RWPE2 (cell line): ENCODE measurements at regions not wholly inside any gene's neighbourhood (a gene's known extent, or its start where the extent isn't known, plus 50 kb on each side); places are given as distances from the start of the nearest gene placed in this dataset.

Experiments
- ATAC-seq: fragments of 200-7000 bp; cut with Tn5 transposase; 3 replicates; pipeline ENCODE4 v1.9.1; 2021; ENCODE audit warnings: low read depth
- DNase-seq: peaks from one replicate; pipeline ENCODE4 v3.0.0-alpha.2; 2020; ENCODE audit warnings: low spot score
- H3K27ac ChIP-seq: fragments of 450-650 bp; 2 replicates; pipeline ENCODE4 v1.5.1; 2017; ENCODE audit warnings: mild to moderate bottlenecking; ENCODE audit not compliant: poor library complexity, severe bottlenecking
- H3K27me3 ChIP-seq: fragments of 250-450 bp; sonication (Bioruptor Pico); 2 replicates; pipeline ENCODE4 v1.5.1; 2021; ENCODE audit warnings: mild to moderate bottlenecking, moderate library complexity; ENCODE audit not compliant: insufficient read depth, poor library complexity, severe bottlenecking
- H3K36me3 ChIP-seq: fragments of 250-450 bp; sonication (Bioruptor Pico); 2 replicates; pipeline ENCODE4 v1.5.1; 2020; ENCODE audit warnings: low read depth, mild to moderate bottlenecking, moderate library complexity
- H3K4me1 ChIP-seq: fragments of 250-450 bp; sonication (Bioruptor Pico); 2 replicates; pipeline ENCODE4 v1.5.1; 2021; ENCODE audit warnings: mild to moderate bottlenecking, moderate library complexity; ENCODE audit not compliant: insufficient read depth, poor library complexity, severe bottlenecking
- H3K4me3 ChIP-seq: fragments of 250-450 bp; sonication (Bioruptor Pico); 2 replicates; pipeline ENCODE4 v1.5.1; 2021; ENCODE audit warnings: mild to moderate bottlenecking, moderate library complexity; ENCODE audit not compliant: severe bottlenecking
- H3K9me3 ChIP-seq: fragments of 250-450 bp; sonication (Bioruptor Pico); 2 replicates; pipeline ENCODE4 v1.5.1; 2021; ENCODE audit warnings: mild to moderate bottlenecking, moderate library complexity; ENCODE audit not compliant: severe bottlenecking
- TF ChIP-seq, protein P1 (sequence below): fragments of 450-650 bp; IDR thresholded peaks from one replicate; pipeline ENCODE4 v1.5.1; 2017; ENCODE audit warnings: mild to moderate bottlenecking, moderate library complexity; ENCODE audit not compliant: poor library complexity, severe bottlenecking

DNA sequence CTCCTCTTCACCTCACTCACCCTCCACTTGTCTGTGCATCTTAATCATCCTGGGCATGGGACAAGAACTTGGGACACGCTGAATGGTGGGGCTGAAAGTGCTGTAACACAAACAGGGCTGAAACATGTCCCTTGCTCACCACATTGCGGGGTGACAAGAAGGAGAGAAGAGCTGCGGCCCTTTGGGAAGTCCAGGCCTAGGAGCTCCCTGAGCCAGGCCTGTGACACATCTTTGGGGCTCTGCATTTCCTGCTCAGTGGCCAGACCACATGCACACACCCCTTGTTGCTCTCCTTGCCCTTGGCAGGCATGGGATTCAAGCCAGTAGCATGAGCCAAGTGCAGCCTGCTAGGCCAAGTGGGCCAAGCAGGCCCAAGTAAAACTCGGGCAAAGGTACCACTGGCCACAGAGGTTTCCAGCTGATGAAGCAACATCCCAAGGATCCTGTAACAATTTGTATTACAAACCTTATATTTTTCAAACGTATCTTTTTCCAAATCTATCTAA lies 1384.3 kb upstream of the PCDH20 start:
- DNase-seq: no peak
- TF ChIP-seq, protein P1, sequence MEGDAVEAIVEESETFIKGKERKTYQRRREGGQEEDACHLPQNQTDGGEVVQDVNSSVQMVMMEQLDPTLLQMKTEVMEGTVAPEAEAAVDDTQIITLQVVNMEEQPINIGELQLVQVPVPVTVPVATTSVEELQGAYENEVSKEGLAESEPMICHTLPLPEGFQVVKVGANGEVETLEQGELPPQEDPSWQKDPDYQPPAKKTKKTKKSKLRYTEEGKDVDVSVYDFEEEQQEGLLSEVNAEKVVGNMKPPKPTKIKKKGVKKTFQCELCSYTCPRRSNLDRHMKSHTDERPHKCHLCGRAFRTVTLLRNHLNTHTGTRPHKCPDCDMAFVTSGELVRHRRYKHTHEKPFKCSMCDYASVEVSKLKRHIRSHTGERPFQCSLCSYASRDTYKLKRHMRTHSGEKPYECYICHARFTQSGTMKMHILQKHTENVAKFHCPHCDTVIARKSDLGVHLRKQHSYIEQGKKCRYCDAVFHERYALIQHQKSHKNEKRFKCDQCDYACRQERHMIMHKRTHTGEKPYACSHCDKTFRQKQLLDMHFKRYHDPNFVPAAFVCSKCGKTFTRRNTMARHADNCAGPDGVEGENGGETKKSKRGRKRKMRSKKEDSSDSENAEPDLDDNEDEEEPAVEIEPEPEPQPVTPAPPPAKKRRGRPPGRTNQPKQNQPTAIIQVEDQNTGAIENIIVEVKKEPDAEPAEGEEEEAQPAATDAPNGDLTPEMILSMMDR: no peak
- no peaks in the 10 kb centered on the region for H3K9me3 ChIP-seq
- no peak overlapping the region for H3K4me3 ChIP-seq
- H3K36me3 ChIP-seq: no peaks in the 10 kb centered on the region
- no peaks in the 10 kb centered on the region for H3K27me3 ChIP-seq
- no peak overlapping the region for H3K27ac ChIP-seq
- ATAC-seq: no peak
- H3K4me1 ChIP-seq: no peaks in the 10 kb centered on the region

DNA sequence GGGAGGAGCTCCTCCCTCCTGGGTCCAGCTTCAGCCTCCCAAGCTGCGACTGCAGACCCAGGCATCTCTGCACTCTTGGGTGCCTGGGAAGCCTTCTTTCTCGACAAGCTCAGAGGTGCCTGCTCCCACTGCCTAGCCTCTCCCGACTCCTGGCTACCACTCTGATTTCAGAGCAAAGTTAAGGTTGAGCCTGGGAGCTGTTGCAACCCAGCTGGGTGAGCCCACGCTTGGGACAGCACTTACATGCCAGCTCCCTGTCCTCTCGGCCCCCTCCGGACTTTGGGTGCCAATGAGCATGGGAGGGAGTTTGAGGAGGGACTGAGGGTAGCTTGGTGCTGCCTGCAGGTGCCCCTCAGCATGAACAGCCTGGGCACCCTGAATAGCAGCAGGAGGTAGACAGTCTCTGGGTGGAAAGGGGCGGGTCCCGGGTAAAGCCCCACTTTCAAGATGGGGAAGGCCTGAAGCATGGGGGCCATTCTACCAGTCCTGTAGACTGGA lies 1383.4 kb upstream of the PCDH20 start:
- DNase-seq (no peak), ATAC-seq (no peak)
- Histone ChIP-seq H3K9me3 (no peaks in the 10 kb centered on the region), H3K27ac (no peak overlapping the region), H3K4me1 (no peaks in the 10 kb centered on the region), H3K36me3 (no peaks in the 10 kb centered on the region), H3K27me3 (no peaks in the 10 kb centered on the region), H3K4me3 (no peak overlapping the region)
- TF ChIP-seq, protein P1: no peak

DNA sequence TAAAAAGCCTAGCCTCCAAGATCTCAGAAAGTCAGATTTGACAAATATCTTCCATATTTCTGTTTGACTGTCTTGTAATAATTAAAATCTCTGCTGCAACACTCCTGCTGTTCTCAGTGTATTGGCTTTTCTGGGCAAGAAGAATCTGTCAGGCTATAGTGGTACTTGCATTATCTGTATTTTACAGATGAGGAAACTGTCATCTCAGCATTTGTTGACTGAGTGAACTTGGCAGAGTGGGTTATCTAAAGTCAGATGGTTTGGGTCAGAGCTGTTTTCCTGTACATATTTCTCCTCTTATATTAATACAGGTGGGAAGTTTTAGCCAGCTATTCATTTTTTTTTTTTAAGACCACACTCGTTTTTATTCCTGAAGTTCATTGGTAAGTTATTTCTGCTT lies 1378.2 kb upstream of the PCDH20 start:
- no peak for DNase-seq
- no peaks in the 10 kb centered on the region for H3K9me3 ChIP-seq
- no peak overlapping the region for H3K4me3 ChIP-seq
- H3K4me1 ChIP-seq: no peaks in the 10 kb centered on the region
- no peaks in the 10 kb centered on the region for H3K36me3 ChIP-seq
- H3K27ac ChIP-seq: no peak overlapping the region
- ATAC-seq: no peak
- TF ChIP-seq, protein P1: no peak
- H3K27me3 ChIP-seq: no peaks in the 10 kb centered on the region

DNA sequence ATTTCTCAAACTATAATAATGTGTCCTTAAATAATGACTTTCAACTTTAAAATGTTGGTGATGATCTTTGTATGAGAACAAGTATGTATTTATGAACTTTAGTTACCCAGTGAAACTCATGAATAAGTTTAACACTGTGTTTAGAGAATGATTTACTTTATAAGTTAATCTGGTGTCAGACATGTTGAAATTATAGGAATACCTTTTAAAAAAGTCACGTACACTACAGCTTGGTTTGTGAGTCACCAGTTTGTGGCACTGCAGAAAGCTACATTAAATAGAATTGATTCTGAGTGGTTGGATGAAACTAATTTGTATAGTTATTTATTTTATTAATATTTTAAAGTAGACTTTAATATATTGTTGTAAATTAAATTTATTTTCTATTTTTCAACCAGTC lies 1366.2 kb upstream of the PCDH20 start:
- Histone ChIP-seq H3K9me3 (no peaks in the 10 kb centered on the region), H3K36me3 (no peaks in the 10 kb centered on the region)

DNA sequence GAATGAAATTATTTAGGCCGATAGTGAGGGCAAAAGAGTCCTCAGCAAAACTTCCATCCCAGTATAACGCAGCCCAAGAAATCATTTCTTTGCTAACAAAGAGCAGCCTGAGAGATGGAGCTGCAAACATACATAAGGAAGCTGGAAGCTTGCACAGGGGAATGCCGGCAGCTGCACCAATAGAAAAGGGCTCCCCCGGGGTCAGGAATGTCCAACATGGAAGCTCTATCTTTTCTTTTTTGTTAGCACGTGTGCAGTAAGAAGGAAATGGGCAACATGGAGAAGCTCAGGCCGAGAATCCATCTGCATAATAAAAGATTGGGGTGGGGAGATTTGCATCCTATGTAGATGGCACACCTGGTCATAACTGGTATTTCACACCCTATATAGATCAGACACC lies 1363.5 kb upstream of the PCDH20 start:
- DNase-seq: no peak
- TF ChIP-seq, protein P1: no peak
- no peaks in the 10 kb centered on the region for H3K9me3 ChIP-seq

More for the DNA sequence above, 1366.2 kb upstream of the PCDH20 start:
- Histone ChIP-seq H3K27ac (no peak overlapping the region), H3K4me3 (no peak overlapping the region), H3K27me3 (no peaks in the 10 kb centered on the region), H3K4me1 (no peaks in the 10 kb centered on the region)
- ATAC-seq (no peak), DNase-seq (no peak)
- TF ChIP-seq, protein P1: no peak

More for the DNA sequence above, 1363.5 kb upstream of the PCDH20 start:
- no peaks in the 10 kb centered on the region for H3K36me3 ChIP-seq
- ATAC-seq: no peak
- H3K4me1 ChIP-seq: no peaks in the 10 kb centered on the region
- no peak overlapping the region for H3K27ac ChIP-seq
- H3K27me3 ChIP-seq: no peaks in the 10 kb centered on the region
- no peak overlapping the region for H3K4me3 ChIP-seq
